Endothelial cell of umbilical vein (primary cell): ENCODE measurements at regions not wholly inside any gene's neighbourhood (a gene's known extent, or its start where the extent isn't known, plus 50 kb on each side); places are given as distances from the start of the nearest gene placed in this dataset.

Experiments used
- BruUV-seq: library from RNA; stranded (reverse); fragments of 400-500 nt; replicated peaks from 2 replicates; lab custom pipeline; 2021; lab: Mats Ljungman, UMichigan
- CTCF ChIA-PET: fragments of 300-600, 350-600 bp; sonication (Branson Sonifier 250); formaldehyde crosslinking; loops from one replicate; lab custom pipeline; 2021; ENCODE audit warnings: antibody characterized with exemption, inconsistent platforms; lab: Charles Lee
- POLR2A ChIA-PET: fragments of 300-600, 350-600 bp; sonication (Branson Sonifier 250); formaldehyde crosslinking; loops from one replicate; lab custom pipeline; 2021; ENCODE audit warnings: antibody characterized with exemption, inconsistent platforms; lab: Charles Lee
- DNase-seq: peaks from one replicate; pipeline ENCODE4 v3.0.0-alpha.2; 2011; ENCODE audit warnings: low read depth, low spot score
- FAIRE-seq: peaks from 2 replicates; lab custom pipeline; 2011; peaks lifted over from hg19 to GRCh38; lab: Jason Lieb, UNC
- H2AFZ ChIP-seq: 2 replicates; pipeline ENCODE4 v1.6.0; 2012; ENCODE audit warnings: low read depth, low read length, control low read depth, inconsistent platforms
- H3K27ac ChIP-seq: 2 replicates; pipeline ENCODE4 v1.5.1; 2011; ENCODE audit warnings: low read depth, mild to moderate bottlenecking, control low read depth, low read length, moderate library complexity; ENCODE audit not compliant: insufficient read depth
- H3K27me3 ChIP-seq, 2 experiments: 2 replicates each; pipeline versions ENCODE4 v1.6.0 to v1.6.1; 2011; ENCODE audit warnings: low read length in 2 of 2, mixed read lengths in 1 of 2; ENCODE audit not compliant: control insufficient read depth in 2 of 2, insufficient read depth in 2 of 2
- H3K36me3 ChIP-seq, 2 experiments: 2 replicates in 1 of 2; 3 replicates in 1 of 2; pipeline ENCODE4 v1.5.1; 2011; ENCODE audit warnings: low read length in 2 of 2, mild to moderate bottlenecking in 1 of 2, moderate library complexity in 1 of 2; ENCODE audit not compliant: control insufficient read depth in 2 of 2, insufficient read depth in 2 of 2; ENCODE audit errors: extremely low read depth in 1 of 2
- H3K4me1 ChIP-seq: 3 replicates; pipeline ENCODE4 v1.5.1; 2011; ENCODE audit warnings: mild to moderate bottlenecking, low read length; ENCODE audit not compliant: control insufficient read depth, insufficient read depth; ENCODE audit errors: extremely low read depth
- H3K4me2 ChIP-seq: 2 replicates; pipeline ENCODE4 v1.6.1; 2011; ENCODE audit warnings: low read length, control low read depth, mixed read lengths; ENCODE audit not compliant: insufficient read depth
- H3K4me3 ChIP-seq, 3 experiments: fragments of 200-600 bp in 1 of 3; sonication (generic), shearing (Covaris generic) in 1 of 3; replicated peaks in 1 of 3; 2 replicates each; pipeline ENCODE4 v1.5.1; 2011 to 2016; ENCODE audit warnings: control low read depth in 3 of 3, low read length in 3 of 3, mild to moderate bottlenecking in 2 of 3, inconsistent platforms in 1 of 3, low read depth in 1 of 3, moderate library complexity in 1 of 3; ENCODE audit not compliant: insufficient read depth in 1 of 3
- H3K79me2 ChIP-seq: 2 replicates; pipeline ENCODE4 v1.6.0; 2012; ENCODE audit warnings: low read length, inconsistent platforms; ENCODE audit not compliant: control insufficient read depth, insufficient read depth
- H3K9ac ChIP-seq: replicated peaks from 2 replicates; pipeline ENCODE3; 2011; ENCODE audit warnings: low read length, control low read depth; ENCODE audit not compliant: insufficient read depth; ENCODE audit errors: extremely low read depth
- H3K9me1 ChIP-seq: replicated peaks from 3 replicates; pipeline ENCODE4 v1.6.0; 2011; ENCODE audit warnings: mild to moderate bottlenecking, low read length; ENCODE audit not compliant: control insufficient read depth, insufficient read depth; ENCODE audit errors: extremely low read depth
- H3K9me3 ChIP-seq: replicated peaks from 2 replicates; pipeline ENCODE4 v1.5.1; 2012; ENCODE audit warnings: low read length, inconsistent platforms; ENCODE audit not compliant: control insufficient read depth, insufficient read depth
- H4K20me1 ChIP-seq: replicated peaks from 2 replicates; pipeline ENCODE3; 2011; ENCODE audit warnings: mild to moderate bottlenecking, low read length; ENCODE audit not compliant: control insufficient read depth, insufficient read depth; ENCODE audit errors: extremely low read depth
- CTCF ChIP-seq, 2 donors: IDR thresholded peaks; 1 replicate in 1 of 2; 2 replicates in 1 of 2; pipeline ENCODE4 v1.5.1; 2011; ENCODE audit warnings: low read length in 2 of 2, mild to moderate bottlenecking in 2 of 2, moderate library complexity in 2 of 2, control low read depth in 1 of 2, inconsistent platforms in 1 of 2, low read depth in 1 of 2; ENCODE audit not compliant: insufficient read depth in 1 of 2; ENCODE audit errors: extremely low read depth in 1 of 2
- EZH2 ChIP-seq: IDR thresholded peaks from 2 replicates; pipeline ENCODE4 v1.6.1; 2012; ENCODE audit warnings: borderline replicate concordance, low read depth, mild to moderate bottlenecking, moderate library complexity, low read length, inconsistent platforms; ENCODE audit not compliant: severe bottlenecking
- FOS ChIP-seq: IDR thresholded peaks from 2 replicates; pipeline ENCODE4 v1.6.1; 2011; ENCODE audit warnings: mild to moderate bottlenecking, low read length, moderate library complexity, borderline replicate concordance; ENCODE audit not compliant: insufficient read depth
- GATA2 ChIP-seq: IDR thresholded peaks from 2 replicates; pipeline ENCODE4 v1.7.0; 2011; ENCODE audit warnings: low read depth, mild to moderate bottlenecking, moderate library complexity, mixed read lengths, low read length; ENCODE audit not compliant: insufficient read length, insufficient read depth
- JUN ChIP-seq: IDR thresholded peaks from 2 replicates; pipeline ENCODE4 v1.6.1; 2011; ENCODE audit warnings: borderline replicate concordance, low read depth; ENCODE audit not compliant: insufficient read length, insufficient read depth
- MAX ChIP-seq: IDR thresholded peaks from 2 replicates; pipeline ENCODE4 v1.6.1; 2011; ENCODE audit not compliant: insufficient read depth, insufficient read length
- MYC ChIP-seq: IDR thresholded peaks from one replicate; pipeline ENCODE4 v1.6.1; 2011; ENCODE audit warnings: mild to moderate bottlenecking, low read depth, low read length
- POLR2A ChIP-seq: IDR thresholded peaks from 2 replicates; pipeline ENCODE4 v1.6.1; 2012; ENCODE audit warnings: low read depth, mild to moderate bottlenecking, control low read depth, low read length
- dilution Hi-C: fragments of 300-500 bp; cut with MboI; formaldehyde crosslinking; loops from one replicate; pipeline ENCODE4 v1.15.0; 2019; ENCODE audit warnings: low sequenced_read_pairs; ENCODE audit not compliant: extremely low pct_ligation_motif_present
- intact Hi-C: fragments of 100-400 bp; cut with micrococcal nuclease; formaldehyde crosslinking; loops from one replicate; pipeline ENCODE4 v1.10.0; 2022

GRCh38 chr11:36974771-36975170, 376.7 kb upstream of the RAG2 start:
- Histone ChIP-seq H3K27me3 (no peaks in the 10 kb centered on the region), H4K20me1 (no peaks in the 10 kb centered on the region), H2AFZ (no peak overlapping the region), H3K9me3 (no peaks in the 10 kb centered on the region), H3K4me2 (no peak overlapping the region), H3K79me2 (no peaks in the 10 kb centered on the region), H3K4me3 (no peak overlapping the region), H3K36me3 (no peaks in the 10 kb centered on the region), H3K9ac (no peak overlapping the region), H3K9me1 (no peaks in the 10 kb centered on the region), H3K4me1 (no peaks in the 10 kb centered on the region), H3K27ac (no peak overlapping the region)
- ChIA-PET CTCF (interaction anchor here (0.5 kb wide), 1 partner anchor 52 kb away, joined by 3 read pairs; no protein-coding TSS in a partner anchor), POLR2A (no interaction called here)
- intact Hi-C loops = no loop called here
- DNase-seq (no peak), FAIRE-seq (no peak)
- TF ChIP-seq MYC (no peak), JUN (no peak), EZH2 (no peak), FOS (no peak), MAX (no peak), POLR2A (no peak), CTCF (IDR thresholded peaks at IDR 0.05; ENCODE audit: extremely low read depth in 1 of 2, insufficient read depth in 1 of 2, low read depth in 1 of 2, low read length in 2 of 2) (no peak), GATA2 (no peak)
- dilution Hi-C loops = no loop called here
- BruUV-seq = no TSS peak
